GM18505 (cell line): ENCODE measurements at regions not wholly inside any gene's neighbourhood (a gene's known extent, or its start where the extent isn't known, plus 50 kb on each side); places are given as distances from the start of the nearest gene placed in this dataset.
"Not testable (repeated sequence)": the region's sequence is repeated elsewhere in the genome, so short reads cannot be mapped to it uniquely, and the experiment has no call there.

ENCODE experiments used
- ATAC-seq: cut with Tn5 transposase; IDR thresholded peaks from one replicate; pipeline ENCODE4 v1.9.1; 2021; ENCODE audit not compliant: unreplicated experiment
- POLR2A ChIP-seq: IDR thresholded peaks from 4 replicates; pipeline ENCODE4 v1.6.1; 2011; ENCODE audit warnings: borderline replicate concordance; ENCODE audit not compliant: insufficient read depth, insufficient read length; ENCODE audit errors: extremely low read depth

DNA sequence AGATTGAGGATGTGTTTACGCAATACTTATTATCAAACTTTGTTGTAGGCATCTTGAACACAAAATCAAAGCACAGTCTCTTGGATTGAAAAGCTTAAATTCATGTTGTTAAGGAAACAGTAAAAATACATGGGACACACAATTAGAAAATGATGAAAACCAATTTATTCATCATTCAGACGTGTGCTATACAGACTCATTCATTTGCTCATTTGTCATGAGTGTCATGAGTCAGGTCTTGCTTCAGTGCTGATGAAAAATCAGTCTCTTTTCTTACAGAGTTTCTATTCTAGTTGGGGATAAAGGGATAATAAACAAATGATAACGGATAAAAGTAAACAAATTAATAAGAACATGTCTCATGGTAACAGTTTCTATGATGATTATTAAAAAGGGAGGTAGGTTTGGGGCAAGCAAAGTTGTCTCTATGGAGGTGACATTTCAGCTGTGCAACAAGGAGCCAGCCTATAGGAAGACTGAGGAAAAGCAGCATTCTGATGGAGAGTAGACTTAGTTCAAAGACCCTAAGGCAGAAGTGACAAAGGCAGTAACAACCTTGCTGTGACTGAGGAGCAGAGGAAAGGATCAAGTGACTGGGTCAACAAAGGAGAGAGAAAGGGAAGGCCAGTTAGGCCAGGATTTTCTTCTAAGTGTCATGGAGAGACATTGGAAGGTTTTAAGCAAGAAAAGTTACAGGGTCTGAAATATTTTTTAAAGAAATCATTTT, 224.0 kb upstream of the HHIP start:
- TF ChIP-seq POLR2A = no peak
- no peak for ATAC-seq

DNA sequence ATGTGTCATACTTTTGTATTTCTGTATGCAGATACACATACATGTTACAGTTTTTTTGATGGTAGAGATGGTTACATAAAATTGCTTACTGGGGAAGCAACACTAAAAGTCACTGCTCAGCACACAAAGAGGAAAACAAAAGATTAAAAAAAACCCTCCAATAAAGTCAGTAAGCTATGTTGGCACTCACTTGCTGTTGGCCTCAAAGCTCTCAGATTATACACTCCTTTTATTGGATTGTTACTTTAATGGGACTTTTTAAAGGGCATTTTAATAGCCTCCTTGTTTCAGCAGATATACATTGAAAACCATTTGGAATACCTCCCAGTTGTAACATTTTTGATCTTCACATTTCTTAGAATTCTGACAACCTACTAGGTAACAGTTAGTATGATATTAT, 222.0 kb upstream of the HHIP start:
- ATAC-seq = no peak
- no peak for TF ChIP-seq POLR2A

DNA sequence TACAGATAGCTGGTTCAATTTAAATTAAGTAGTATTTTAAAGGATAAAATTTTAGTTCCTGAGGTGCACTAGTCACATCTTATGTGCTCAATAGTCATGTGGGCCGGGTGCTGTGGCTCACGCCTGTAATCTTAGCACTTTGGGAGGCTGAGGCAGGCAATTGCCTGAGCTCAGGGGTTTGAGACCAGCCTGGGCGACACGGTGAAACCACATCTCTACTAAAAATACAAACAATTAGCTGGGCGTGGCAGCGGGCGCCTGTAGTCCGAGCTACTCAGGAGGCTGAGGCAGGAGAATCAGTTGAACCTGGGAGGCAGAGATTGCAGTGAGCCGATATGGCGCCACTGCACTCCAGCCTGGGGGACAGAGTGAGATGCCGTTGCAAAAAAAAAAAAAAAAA, 219.9 kb upstream of the HHIP start:
- ATAC-seq = not testable (repeated sequence)

DNA sequence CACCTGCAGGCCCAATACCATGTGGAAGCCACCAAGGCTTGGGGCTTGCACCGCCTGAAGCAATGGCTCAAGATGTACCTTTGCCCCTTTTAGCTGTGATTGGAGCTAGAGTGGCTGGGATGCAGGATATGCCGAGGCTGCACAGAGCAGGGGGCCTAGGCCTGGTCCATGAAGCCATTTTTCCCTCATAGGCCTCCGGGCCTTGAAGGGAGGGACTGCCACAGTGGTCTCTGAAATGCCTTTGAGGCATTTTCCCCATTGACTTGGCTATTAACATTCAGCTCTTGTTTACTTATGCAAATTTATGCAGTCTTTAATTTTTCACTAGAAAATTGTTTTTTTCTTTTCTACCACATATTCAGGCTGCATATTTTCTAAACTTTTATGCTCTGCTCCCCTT, 203.2 kb upstream of the HHIP start:
- no peak for ATAC-seq
- TF ChIP-seq POLR2A = no peak

DNA sequence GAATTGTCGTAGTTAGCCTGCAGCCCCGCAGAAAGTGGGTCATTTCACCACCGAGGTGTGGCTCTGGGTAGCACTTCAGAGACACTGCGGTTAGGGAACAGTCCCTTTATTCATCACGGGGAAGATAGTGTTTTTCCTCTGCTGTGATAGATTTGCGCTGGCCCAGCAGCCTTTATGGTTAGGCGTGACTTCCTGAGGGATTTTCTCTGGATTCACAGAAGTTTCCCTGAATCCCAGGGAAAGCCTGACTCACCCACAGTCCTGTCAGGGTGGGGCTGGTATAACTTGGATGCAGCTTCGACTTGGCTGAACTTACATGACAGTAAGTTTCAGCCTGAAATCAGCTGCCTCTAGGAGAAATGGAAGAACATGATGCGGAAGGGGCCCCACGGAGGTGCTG, 196.3 kb upstream of the HHIP start:
- no peak for TF ChIP-seq POLR2A
- no peak for ATAC-seq

DNA sequence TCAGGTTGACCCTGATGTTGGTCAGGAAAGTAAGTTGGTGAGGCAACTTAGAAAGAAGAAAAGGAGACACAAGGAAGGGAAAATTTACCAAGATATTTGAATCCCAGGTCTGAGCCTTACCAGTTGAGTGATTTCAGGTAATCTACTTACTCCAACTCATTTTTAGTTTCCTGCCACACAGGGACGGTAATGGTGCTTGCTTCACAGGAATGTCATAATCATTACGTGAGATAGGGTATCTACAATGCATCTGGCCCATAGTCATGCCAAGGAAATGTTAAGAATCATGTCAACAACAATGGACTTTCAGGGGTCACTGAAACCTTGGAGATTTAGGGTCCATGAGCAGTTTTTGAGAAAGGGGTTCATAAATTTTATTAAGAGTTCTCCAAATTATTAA, 195.4 kb upstream of the HHIP start:
- no peak for ATAC-seq
- no peak for TF ChIP-seq POLR2A

DNA sequence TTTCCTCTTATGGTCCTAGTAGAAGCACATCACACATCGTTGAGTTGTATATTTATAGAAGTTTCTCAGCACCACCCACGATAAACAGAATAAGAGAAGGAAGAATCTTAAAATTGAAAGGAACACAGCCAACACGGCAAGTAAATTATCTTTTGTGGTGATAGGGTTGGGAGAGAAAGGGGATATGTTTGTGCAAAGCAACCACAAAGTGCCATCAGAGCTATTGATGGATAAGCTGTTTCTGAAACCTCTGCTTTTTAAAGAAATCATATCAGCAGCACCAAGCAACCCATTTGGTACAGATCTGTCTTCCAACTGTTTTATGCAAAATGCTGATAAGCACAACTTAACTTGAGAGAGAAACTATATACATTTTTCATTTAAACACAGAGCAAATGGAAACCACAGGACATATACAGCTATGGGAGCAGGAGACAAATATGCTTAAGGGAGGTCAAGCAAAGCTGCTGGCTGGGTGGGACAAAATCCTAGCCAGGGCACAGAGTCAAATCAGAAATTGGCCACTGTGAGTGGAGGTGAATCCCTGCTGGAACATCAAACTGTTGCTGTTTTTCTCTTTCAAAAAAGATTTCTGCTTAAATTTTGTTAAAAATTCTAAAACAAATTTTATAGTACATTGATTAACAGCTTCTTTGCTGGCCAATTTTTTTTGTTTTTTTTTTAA, 194.0 kb upstream of the HHIP start:
- TF ChIP-seq POLR2A = no peak
- no peak for ATAC-seq

DNA sequence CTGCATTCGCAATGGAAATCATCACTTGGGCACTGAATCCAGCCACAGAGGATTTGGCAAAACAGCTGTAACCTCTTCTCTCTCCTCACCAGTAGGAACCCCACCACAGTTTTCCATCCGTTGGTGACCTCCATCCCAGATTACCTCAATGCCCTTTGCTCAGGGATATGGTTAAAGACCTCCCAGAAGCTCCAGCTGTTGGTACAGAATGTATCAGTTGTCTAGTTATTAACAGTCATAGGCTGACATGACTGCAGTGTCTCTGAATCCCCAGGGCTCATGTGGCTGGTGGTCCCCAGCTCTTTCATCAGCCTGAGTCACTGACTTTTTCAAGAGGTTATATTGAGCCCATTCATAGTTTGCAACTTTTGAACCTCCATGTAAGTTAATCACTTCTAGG, 189.8 kb upstream of the HHIP start:
- no peak for ATAC-seq
- TF ChIP-seq POLR2A = no peak

DNA sequence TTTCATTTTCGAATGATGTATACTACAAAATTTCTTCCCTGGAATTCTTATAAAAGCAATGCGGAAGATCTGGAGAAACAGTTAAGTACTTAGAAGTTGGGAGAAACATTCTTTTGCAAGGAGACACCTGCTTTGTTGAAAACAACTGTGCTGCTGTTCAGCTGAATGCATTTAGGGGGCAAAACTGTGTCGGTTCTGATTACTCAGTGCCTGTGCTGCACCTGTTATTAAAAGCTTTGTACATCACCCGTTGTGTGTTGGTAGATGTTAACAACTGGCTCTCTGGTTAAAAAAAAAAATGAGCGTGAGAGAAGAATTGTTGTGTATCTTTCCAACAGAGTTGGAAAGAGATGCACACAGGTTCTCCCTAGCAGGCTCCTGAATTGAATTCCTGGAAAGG, 184.1 kb upstream of the HHIP start:
- TF ChIP-seq POLR2A = no peak
- ATAC-seq = no peak

DNA sequence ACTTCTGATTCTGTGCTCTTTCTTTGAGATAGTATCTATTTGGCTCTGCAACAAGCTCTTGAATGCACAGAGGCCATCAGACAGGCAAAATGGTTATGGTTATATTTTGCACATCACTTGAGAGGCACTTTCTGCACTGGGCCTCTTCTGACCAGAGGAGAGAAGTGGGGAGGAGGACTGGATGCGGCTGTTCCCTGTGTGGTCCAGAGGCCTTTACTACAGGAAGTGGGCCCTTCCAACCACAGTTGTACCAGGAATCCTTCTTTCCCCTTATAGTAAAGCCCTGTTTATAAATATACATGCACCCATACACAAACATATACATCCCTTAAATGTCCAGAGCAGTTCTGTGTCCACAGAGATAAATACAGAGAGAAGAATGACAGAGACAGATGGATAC, 182.7 kb upstream of the HHIP start:
- no peak for ATAC-seq
- TF ChIP-seq POLR2A = no peak

DNA sequence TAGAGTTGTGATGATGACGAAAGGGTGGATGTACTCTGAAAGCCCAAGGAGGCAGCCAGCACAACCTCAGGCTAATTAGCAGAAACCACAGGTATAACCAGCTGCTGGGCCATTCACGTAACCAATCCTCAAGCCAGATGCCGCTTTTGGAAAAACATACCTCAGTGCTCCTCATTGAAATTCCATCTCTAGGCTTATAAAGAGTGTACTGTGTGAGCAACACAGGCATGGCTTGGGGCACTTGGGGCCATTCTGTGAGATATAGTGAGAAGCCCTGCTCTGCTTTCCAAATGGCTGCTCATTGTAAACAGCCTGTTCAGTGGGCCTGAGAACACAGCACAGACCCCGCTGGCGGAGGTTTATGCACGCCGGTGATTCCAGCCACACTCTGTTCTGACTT, 182.1 kb upstream of the HHIP start:
- ATAC-seq = no peak
- TF ChIP-seq POLR2A = no peak

DNA sequence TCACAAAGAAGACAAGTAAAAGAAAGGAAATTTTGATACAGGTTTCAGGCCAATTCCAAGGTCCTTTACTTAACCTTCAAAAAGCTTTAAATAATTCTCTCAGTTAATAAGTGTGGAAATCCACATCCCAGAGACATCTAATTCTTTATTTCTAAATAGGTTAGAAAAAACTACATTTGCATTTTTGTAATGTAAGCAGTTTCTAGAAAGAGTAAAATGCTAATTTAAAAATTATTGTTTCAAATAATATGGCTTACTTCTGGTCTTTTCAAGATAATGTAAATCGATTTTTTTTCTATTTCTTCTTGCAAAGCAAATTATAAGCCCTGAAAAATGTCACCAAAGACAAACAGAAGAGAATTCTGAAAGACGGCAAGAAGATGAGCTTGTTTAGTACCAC, 180.4 kb upstream of the HHIP start:
- no peak for ATAC-seq
- no peak for TF ChIP-seq POLR2A

DNA sequence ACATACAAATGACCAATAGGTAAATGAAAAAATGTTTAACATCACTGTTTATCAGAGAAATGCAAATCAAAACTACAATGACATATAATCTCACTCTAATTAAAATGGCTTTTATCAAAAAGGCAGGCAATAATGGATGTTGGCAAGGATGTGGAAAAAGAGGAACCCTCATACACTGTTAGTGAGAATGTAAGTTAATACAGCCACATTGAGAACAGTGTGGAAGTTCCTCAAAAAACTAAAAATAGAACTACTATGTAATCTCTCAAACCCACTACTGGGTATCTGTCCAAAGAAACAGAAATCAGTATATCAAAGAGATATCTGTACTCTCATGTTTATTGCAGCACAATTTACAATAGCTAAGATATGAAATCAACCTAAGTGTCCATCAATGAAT, 165.9 kb upstream of the HHIP start:
- no peak for TF ChIP-seq POLR2A
- ATAC-seq = no peak

DNA sequence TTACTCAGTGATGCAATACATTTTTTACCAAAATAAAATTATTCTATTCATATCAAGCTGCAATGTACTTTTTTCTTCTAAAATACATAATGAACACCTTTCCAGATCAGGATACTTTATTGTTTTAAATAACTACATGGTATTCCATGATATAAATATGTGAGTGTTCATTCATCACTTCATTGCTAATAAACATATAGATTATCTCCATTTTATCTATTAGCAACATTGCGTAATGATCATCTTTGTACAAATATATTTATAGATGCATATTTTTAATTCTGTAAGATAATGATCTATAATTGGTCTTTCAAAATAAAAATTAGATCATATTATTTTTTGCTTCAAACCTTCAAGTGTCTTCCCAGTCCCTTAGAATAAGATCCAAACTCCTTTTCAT, 156.1 kb upstream of the HHIP start:
- no peak for TF ChIP-seq POLR2A
- no peak for ATAC-seq
